HG03159 (cell line): ENCODE measurements at regions not wholly inside any gene's neighbourhood (a gene's known extent, or its start where the extent isn't known, plus 50 kb on each side); places are given as distances from the start of the nearest gene placed in this dataset.
"Not testable (repeated sequence)": the region's sequence is repeated elsewhere in the genome, so short reads cannot be mapped to it uniquely, and the experiment has no call there.

ENCODE experiments used
- ATAC-seq: cut with Tn5 transposase; IDR thresholded peaks from one replicate; pipeline ENCODE4 v1.9.1; 2021; ENCODE audit warnings: mild to moderate bottlenecking, moderate library complexity; ENCODE audit not compliant: unreplicated experiment

DNA sequence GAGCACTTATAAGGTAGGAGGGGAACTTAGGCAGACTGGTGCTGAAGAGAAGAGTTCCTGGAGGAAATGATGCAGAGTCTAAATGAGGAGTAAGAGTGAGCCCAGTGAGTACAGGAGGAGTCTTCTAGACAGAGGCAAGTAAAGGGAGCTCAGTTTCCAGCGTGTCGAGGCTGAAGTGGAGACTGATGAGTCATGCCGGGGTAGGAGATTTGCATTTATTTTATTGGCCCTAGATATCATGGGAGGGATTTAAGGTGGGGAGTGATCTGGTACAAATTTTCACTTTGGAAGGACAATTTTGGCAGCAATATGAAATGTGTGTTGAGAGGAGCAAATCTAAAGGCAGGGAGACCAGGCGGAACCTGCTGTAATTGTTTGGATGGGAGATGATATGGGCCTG is 157.5 kb downstream of the TTC8 start:
- no peak for ATAC-seq

- ATAC-seq = no peak
Measured at GRCh38 chr14:88983755-88984154, 159.3 kb downstream of the TTC8 start.

DNA sequence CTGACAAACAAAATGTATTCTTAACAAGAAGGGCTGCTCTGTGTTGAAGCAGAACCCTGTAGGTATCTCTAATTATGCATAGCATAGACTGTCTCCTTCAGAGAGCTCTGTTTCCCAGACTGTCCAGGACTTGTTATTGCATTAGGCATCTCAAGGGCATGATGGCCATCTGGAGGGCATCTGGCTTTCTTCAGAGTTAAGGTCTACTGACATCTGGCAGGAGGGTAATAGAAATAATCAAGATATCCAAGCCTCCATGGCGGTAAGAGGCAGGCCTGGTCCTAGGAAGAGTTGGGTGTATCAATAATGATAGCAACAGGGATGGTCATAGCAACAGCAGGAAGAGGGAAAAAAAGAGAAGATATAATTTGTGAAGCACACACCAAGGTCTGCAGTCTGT is 161.2 kb downstream of the TTC8 start:
- no peak for ATAC-seq

DNA sequence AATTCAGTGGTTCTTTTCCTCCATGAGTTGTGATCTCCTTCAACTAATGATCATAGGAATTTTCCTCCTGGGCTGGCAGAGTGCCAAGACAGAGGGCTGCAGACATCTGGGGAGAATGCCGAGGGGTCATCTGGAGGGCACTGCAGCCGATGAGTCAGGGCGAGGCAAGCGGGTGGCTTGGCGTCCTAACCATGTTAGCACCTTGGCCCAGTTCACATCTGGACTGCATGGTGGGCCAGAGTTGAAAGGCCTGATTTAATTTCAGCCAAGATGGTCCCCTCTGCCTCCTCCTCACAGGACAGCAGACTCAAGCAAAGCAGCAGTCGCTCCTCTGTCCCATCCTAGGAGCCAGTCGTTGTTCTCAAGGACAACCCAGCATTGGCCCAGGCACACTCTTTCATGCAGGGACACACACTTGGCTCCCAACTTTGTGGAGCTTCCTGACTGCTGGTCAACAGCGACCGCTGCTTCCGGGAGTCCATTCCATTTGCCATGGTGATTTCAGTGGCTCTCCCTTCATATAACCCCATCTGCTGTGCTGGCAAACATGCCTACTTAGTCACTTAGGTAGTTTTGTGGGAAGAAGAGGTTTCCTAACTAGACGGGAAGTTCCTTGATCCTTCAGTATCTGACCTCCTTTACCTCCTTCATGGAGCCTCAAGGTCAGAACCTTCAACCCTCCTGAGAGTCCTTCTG is 161.8 kb downstream of the TTC8 start:
- ATAC-seq = no peak

DNA sequence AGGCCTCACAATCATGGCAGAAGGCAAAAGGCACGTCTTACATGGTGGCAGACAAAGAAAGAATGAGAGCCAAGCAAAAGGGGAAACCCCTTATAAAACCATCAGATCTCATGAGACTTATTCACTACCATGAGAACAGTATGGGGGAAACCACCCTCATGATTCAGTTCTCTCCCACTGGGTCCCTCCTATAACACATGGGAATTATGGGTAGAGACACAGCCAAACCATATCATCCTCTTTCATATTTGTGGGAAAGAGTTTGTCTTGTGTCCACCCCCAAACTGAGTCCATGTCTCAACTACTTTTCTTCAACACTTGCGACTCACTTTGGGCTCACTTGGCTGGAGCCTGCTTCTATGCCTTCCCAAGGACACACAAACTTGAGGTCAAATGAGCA is 162.5 kb downstream of the TTC8 start:
- not testable (repeated sequence) for ATAC-seq

GRCh38 chr14:88987516-88987915 is 163.1 kb downstream of the TTC8 start:
- no peak for ATAC-seq

GRCh38 chr14:88989911-88990310 is 165.5 kb downstream of the TTC8 start:
- no peak for ATAC-seq

- ATAC-seq = no peak
Measured at GRCh38 chr14:88990856-88991255, 166.4 kb downstream of the TTC8 start.

GRCh38 chr14:88992011-88992410 is 167.6 kb downstream of the TTC8 start:
- no peak for ATAC-seq

- ATAC-seq = no peak
Measured at GRCh38 chr14:88993946-88994345, 169.5 kb downstream of the TTC8 start.

DNA sequence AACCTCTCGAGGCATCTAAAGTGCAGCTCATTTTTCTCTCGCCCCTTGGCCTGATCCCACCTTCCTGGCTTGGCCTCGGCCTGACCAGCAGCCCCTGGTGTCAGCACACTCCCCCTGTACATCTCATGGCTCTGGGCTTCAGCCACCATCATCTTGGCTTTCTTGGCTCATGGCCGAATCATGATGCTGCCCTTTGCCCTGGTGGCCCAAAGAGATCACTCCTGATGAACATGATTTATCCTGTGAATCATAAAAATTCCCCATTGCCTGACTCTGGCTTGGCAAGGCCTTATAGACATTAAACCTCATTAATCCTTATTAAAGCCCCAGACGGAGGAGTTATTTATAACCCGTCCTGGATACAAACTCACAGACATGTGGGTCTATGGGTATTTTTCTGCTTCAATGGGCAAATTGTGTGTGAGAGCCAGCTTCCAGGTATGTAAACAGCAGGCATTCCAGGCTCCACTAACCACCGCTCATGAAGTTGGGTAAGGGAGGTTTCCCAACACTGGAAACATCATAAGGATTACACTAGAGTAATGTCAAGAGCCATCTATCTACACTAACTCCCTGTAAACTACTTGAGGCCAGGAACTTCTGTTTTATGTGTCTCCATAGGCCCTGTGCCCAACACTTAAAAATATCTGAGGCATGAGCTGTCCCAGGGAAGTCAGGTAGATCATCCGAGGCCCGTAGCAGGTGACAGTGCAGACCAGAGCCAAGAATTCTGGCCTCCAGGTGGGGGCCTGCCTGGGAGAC is 171.2 kb downstream of the TTC8 start:
- no peak for ATAC-seq

- no peak for ATAC-seq
Measured at GRCh38 chr14:88998027-88998426, 173.6 kb downstream of the TTC8 start.

DNA sequence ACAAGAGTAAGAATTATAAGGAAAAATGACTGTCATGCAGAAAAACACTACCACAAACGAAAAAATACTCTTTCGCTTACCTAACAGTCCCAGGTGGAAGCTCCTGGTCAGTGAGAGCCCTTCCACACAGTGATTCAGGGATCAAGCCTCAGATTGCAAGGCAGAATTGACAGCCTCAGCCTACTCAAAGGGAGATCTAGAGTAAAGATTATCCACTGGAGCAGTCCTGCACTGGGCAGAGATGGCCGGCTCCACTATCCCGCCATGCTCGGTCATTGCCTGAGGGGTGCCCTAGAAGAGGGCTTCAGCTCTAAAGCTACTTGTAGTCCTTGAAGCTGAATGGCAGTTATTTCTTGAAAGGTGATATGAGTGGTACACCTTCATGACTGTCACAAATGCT is 174.7 kb downstream of the TTC8 start:
- ATAC-seq = no peak

DNA sequence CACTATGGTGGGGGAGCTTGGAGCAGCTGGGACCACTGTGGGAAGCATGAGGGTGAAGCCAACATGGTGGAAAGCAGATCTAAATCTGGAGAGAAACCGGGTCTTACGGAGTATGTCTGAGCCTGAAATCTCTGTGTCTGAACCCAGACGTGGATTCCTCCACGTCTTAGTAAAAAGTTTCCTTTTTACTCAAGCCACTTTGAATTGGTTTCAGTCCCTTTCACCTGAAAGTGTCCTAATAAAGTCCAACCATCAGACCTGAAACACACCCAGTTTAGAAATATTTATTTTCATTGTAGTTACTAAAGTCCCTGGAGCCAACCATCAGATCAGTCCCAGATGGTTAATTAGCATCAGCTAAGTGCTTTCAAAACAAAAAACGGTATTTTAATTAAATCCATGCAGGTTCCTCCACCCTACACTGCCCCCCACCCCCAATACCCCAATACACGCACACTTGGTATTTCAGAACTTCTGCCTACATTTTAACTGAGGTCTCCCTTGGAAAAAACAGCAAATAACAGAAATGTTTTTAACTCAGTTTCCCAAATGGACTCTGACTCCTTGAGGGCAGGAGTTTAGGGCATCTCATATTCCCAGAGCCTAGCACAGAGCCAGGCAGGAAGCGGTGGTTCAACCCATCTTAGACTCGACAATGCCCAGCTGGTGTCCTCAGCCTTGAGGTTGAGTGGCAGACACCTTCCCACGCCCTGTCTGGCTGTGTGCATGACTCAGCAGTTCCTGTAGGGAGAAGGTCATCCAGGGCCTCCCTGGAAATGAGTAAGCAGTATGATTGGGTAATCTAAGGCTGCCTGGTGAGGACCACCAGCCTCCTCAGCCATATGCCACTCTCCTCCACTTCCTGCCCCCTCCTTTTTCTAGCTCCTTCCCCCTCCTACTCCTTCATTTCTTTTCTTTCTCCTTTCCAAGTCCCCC is 175.8 kb downstream of the TTC8 start:
- ATAC-seq = no peak

DNA sequence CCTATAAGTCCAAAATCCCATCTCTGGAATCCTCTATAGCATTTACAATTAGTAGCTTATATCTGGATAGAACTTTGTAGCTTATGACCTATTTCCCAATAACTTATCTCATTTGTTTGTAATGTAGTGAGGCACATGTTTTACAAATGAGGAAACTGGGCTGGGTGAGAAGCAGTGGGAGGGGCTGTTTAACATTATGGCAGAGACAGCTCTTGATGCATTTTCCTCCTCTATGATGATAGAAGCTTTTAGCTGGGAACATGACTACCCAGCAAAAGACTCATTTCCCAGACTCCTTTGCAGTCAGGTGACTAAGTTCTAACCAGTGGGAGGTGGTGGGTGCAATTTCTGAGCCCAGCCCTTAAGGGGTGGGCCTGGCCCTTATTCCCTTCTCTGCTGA is 179.7 kb downstream of the TTC8 start:
- ATAC-seq = no peak

DNA sequence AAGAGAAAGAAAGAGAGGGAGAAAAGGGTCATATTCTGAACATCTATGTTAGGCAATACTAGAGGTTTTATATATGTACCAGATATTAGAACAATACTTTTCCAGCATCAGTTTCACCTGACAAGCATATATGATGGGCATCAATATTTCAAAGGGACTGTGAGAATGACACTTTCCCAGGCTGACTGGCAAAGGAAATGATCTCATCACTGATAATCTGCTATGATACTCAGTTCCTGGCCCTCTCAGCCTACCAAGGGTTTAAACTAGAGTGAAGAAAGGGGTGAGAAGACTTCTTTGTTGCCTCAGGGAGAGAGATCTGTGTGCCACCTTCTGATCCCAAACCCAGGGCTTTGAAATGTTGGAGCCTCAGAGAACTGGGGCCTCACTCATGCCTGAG is 183.5 kb downstream of the TTC8 start:
- ATAC-seq = no peak

- no peak for ATAC-seq
Measured at GRCh38 chr14:89011355-89012281, 187.2 kb downstream of the TTC8 start.

- ATAC-seq = no peak
Measured at GRCh38 chr14:89012282-89013097, 188.0 kb downstream of the TTC8 start.

DNA sequence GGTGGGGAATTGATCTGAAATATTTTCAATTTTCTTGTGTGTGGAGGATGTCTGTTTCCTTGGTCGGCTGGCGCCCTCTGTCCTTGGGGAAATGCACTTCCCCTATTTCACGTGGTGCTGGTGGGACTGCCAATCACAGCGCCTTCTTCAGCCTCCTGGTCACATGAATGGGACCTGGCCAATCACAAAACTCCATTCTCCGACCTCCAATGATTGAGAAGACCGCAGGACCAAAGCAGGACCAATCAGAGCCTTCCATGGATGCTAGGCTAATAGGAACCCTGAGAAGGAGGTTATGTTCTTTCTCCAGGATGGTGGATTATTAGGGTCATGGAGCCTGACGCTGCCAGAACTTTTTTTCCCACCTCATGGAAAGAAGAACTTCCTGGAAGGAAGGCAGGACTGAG is 188.7 kb downstream of the TTC8 start:
- ATAC-seq = no peak
